ENCODE measurements at regions not wholly inside any gene's neighbourhood (a gene's known extent, or its start where the extent isn't known, plus 50 kb on each side); places are given as distances from the start of the nearest gene placed in this dataset.
A peak's percentile ranks its signal among the peaks of the same experiment; 100 is the strongest.

- H3K4me2 ChIP-seq, result peak overlapping the region; percentile 62
- H4K20me1 ChIP-seq (ENCODE audit: insufficient read depth), result no peaks in the 10 kb centered on the region
- peaks cover 30% of the 10 kb centered on the region for H3F3A ChIP-seq (replicated peaks; ENCODE audit: insufficient read depth)
- H3K27ac ChIP-seq (ENCODE audit: low read depth in 2 of 2, low read length in 1 of 2), result peak overlapping the region; percentile 75 to 99
- POLR2A ChIA-PET, result interaction anchor here (0.7 to 1.7 kb wide), 6 partner anchors 21 to 218 kb away, joined by 3 to 8 read pairs (median 4); partner anchors contain the start of gene GSE1
- no peaks in the 10 kb centered on the region for H3K9me3 ChIP-seq
- no peak overlapping the region for H3K4me3 ChIP-seq (ENCODE audit: low read depth in 2 of 2, low read length in 1 of 2)
- H3K9me2 ChIP-seq, result no peaks in the 10 kb centered on the region
- no peak overlapping the region for H2AFZ ChIP-seq (ENCODE audit: low read depth)
- CTCF ChIA-PET, result interaction anchor here (0.8 to 10.1 kb wide), 21 partner anchors 12 to 280 kb away, joined by 3 to 144 read pairs (median 7); no protein-coding TSS in a partner anchor
- peaks cover 10% of the 10 kb centered on the region; the same call in 1 of the 2 replicates for H3K79me2 ChIP-seq (ENCODE audit: insufficient read depth)
- no peak for TF ChIP-seq EP300 (IDR thresholded peaks at IDR 0.05; ENCODE audit: borderline replicate concordance in 1 of 2, low read depth in 1 of 2, low read length in 1 of 2)
- no peak for TF ChIP-seq USF2 (IDR thresholded peaks at IDR 0.05; ENCODE audit: borderline replicate concordance, low read depth, low read length)
- no peak for TF ChIP-seq RCOR1 (IDR thresholded peaks at IDR 0.05; ENCODE audit: low read length)
- TF ChIP-seq SMC3 (IDR thresholded peaks at IDR 0.05; ENCODE audit: low read depth, low read length), result no peak
- no peaks in the 10 kb centered on the region for H3K36me3 ChIP-seq (replicated peaks in 1 of 2; ENCODE audit: control insufficient read depth in 1 of 2, insufficient read depth in 2 of 2, low read length in 1 of 2)
- 91% methylated on average over 21 of the region's 21 CpGs for WGBS (ENCODE audit: low lambda C conversion rate)
- DNase-seq, result no peak
- H3K27me3 ChIP-seq (ENCODE audit: insufficient read depth), result no peaks in the 10 kb centered on the region
- peaks cover 43 to 78% of the 10 kb centered on the region in 2 experiments for H3K4me1 ChIP-seq (ENCODE audit: control insufficient read depth in 1 of 2, insufficient read depth in 2 of 2, low read depth in 1 of 2, low read length in 1 of 2)
- no peak overlapping the region for H3K9ac ChIP-seq
Observed at GRCh38 chr16:85394456-85395206, 218.5 kb upstream of the GSE1 start.

- no peaks in the 10 kb centered on the region for H3K9me3 ChIP-seq
- H3K27ac ChIP-seq (ENCODE audit: low read depth in 2 of 2, low read length in 1 of 2), result peak overlapping the region; percentile 95 to 99
- H2AFZ ChIP-seq (ENCODE audit: low read depth), result no peak overlapping the region
- no peaks in the 10 kb centered on the region for H3K36me3 ChIP-seq (replicated peaks in 1 of 2; ENCODE audit: control insufficient read depth in 1 of 2, insufficient read depth in 2 of 2, low read length in 1 of 2)
- ChIA-PET CTCF (interaction anchor here (0.7 to 10.1 kb wide), 20 partner anchors 12 to 280 kb away, joined by 3 to 144 read pairs (median 5); no protein-coding TSS in a partner anchor), POLR2A (interaction anchor here (0.7 to 1.8 kb wide), 7 partner anchors 10 to 217 kb away, joined by 3 to 8 read pairs (median 4); partner anchors contain the start of gene GSE1)
- H3K4me2 ChIP-seq, result peak overlapping the region; percentile 80
- 17% methylated on average over 15 of the region's 25 CpGs for WGBS (ENCODE audit: low lambda C conversion rate)
- H3K27me3 ChIP-seq (ENCODE audit: insufficient read depth), result no peaks in the 10 kb centered on the region
- peak; percentile 94 for DNase-seq
- H3K9ac ChIP-seq, result peak overlapping the region; percentile 69
- H3K9me2 ChIP-seq, result no peaks in the 10 kb centered on the region
- 0 out of 4 replicates have a peak overlapping the region, but pooled peaks of 1 of the 2 experiments have one; percentile 41 for H3K4me3 ChIP-seq (ENCODE audit: low read depth in 2 of 2, low read length in 1 of 2)
- H3K79me2 ChIP-seq (ENCODE audit: insufficient read depth), result peaks cover 15% of the 10 kb centered on the region; the same call in 1 of the 2 replicates
- H3F3A ChIP-seq (replicated peaks; ENCODE audit: insufficient read depth), result peaks cover 25% of the 10 kb centered on the region
- H3K4me1 ChIP-seq (ENCODE audit: control insufficient read depth in 1 of 2, insufficient read depth in 2 of 2, low read depth in 1 of 2, low read length in 1 of 2), result peaks cover 39 to 70% of the 10 kb centered on the region in 2 experiments
- no peaks in the 10 kb centered on the region for H4K20me1 ChIP-seq (ENCODE audit: insufficient read depth)
- TF ChIP-seq GATA2 (CRISPR knock-in tag; IDR thresholded peaks at IDR 0.05) (no peak), MXI1 (IDR thresholded peaks at IDR 0.05; ENCODE audit: low read depth, low read length) (0 out of 2 replicates have a peak, but pooled peaks have one; percentile 67), NFIC (IDR thresholded peaks at IDR 0.05; ENCODE audit: borderline replicate concordance) (peak; percentile 96), POLR2AphosphoS5 (IDR thresholded peaks at IDR 0.05; ENCODE audit: low read depth, low read length) (peak; percentile 54), RFX5 (IDR thresholded peaks at IDR 0.05; ENCODE audit: low read length) (no peak), EP300 (IDR thresholded peaks at IDR 0.05; ENCODE audit: borderline replicate concordance in 1 of 2, low read depth in 1 of 2, low read length in 1 of 2) (peak; percentile 54 to 87; a peak in 2 of 4 replicates), NRF1 (IDR thresholded peaks at IDR 0.05; ENCODE audit: low read depth, low read length) (no peak), FOXJ3 (CRISPR knock-in tag; IDR thresholded peaks at IDR 0.05) (no peak), YY1 (IDR thresholded peaks at IDR 0.05; ENCODE audit: low read depth) (0 out of 2 replicates have a peak, but pooled peaks have one; percentile 24), JUND (IDR thresholded peaks at IDR 0.05) (no peak; the same call in 1 of the 2 replicates), TEAD4 (IDR thresholded peaks at IDR 0.05; ENCODE audit: borderline replicate concordance, insufficient read depth) (peak; percentile 63; the same call in 1 of the 2 replicates), RCOR1 (IDR thresholded peaks at IDR 0.05; ENCODE audit: low read length) (peak; percentile 89), ELF1 (IDR thresholded peaks at IDR 0.05) (no peak), FOSL2 (IDR thresholded peaks at IDR 0.05; ENCODE audit: borderline replicate concordance, low read depth) (peak; percentile 59; the same call in 1 of the 2 replicates), MEF2A (IDR thresholded peaks at IDR 0.05; ENCODE audit: borderline replicate concordance, low read depth) (no peak), TAF1 (IDR thresholded peaks at IDR 0.05; ENCODE audit: borderline replicate concordance, low read depth, low read length) (peak; percentile 11; the same call in 1 of the 2 replicates)
- TF ChIP-seq, protein P1, sequence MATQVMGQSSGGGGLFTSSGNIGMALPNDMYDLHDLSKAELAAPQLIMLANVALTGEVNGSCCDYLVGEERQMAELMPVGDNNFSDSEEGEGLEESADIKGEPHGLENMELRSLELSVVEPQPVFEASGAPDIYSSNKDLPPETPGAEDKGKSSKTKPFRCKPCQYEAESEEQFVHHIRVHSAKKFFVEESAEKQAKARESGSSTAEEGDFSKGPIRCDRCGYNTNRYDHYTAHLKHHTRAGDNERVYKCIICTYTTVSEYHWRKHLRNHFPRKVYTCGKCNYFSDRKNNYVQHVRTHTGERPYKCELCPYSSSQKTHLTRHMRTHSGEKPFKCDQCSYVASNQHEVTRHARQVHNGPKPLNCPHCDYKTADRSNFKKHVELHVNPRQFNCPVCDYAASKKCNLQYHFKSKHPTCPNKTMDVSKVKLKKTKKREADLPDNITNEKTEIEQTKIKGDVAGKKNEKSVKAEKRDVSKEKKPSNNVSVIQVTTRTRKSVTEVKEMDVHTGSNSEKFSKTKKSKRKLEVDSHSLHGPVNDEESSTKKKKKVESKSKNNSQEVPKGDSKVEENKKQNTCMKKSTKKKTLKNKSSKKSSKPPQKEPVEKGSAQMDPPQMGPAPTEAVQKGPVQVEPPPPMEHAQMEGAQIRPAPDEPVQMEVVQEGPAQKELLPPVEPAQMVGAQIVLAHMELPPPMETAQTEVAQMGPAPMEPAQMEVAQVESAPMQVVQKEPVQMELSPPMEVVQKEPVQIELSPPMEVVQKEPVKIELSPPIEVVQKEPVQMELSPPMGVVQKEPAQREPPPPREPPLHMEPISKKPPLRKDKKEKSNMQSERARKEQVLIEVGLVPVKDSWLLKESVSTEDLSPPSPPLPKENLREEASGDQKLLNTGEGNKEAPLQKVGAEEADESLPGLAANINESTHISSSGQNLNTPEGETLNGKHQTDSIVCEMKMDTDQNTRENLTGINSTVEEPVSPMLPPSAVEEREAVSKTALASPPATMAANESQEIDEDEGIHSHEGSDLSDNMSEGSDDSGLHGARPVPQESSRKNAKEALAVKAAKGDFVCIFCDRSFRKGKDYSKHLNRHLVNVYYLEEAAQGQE (IDR thresholded peaks at IDR 0.05; ENCODE audit: low read depth, low read length), result peak; percentile 30; the same call in 1 of the 2 replicates
Observed at GRCh38 chr16:85395207-85395912, 217.8 kb upstream of the GSE1 start.
